GM04504 (cell line): ENCODE measurements at regions not wholly inside any gene's neighbourhood (a gene's known extent, or its start where the extent isn't known, plus 50 kb on each side); places are given as distances from the start of the nearest gene placed in this dataset.

Source experiments
- DNase-seq: peaks from one replicate; pipeline ENCODE4 v3.0.0-alpha.2; 2012; ENCODE audit warnings: low read depth

GRCh38 chr3:11919390-11919789 lies 72.7 kb upstream of the TAMM41 start:
- no peak for DNase-seq

- DNase-seq = no peak
Observed at GRCh38 chr3:11924518-11924917, 77.8 kb upstream of the TAMM41 start.

- DNase-seq = no peak
Observed at GRCh38 chr3:11928381-11928780, 75.8 kb upstream of the SYN2 start.

GRCh38 chr3:11929531-11929930 lies 74.7 kb upstream of the SYN2 start:
- no peak for DNase-seq

- DNase-seq = no peak
Observed at GRCh38 chr3:11930084-11930483, 74.1 kb upstream of the SYN2 start.

- DNase-seq = no peak
Observed at GRCh38 chr3:11932636-11933035, 71.6 kb upstream of the SYN2 start.

- no peak for DNase-seq
Observed at GRCh38 chr3:11933529-11933928, 70.7 kb upstream of the SYN2 start.

GRCh38 chr3:11944052-11944673 lies 60.0 kb upstream of the SYN2 start:
- peak; percentile 1 for DNase-seq

- no peak for DNase-seq
Observed at GRCh38 chr3:11948331-11948730, 55.9 kb upstream of the SYN2 start.

GRCh38 chr3:11948866-11949265 lies 55.3 kb upstream of the SYN2 start:
- DNase-seq = no peak

GRCh38 chr3:11949351-11949750 lies 54.8 kb upstream of the SYN2 start:
- no peak for DNase-seq

- no peak for DNase-seq
Observed at GRCh38 chr3:11950576-11950975, 53.6 kb upstream of the SYN2 start.

GRCh38 chr3:11953350-11953749 lies 50.8 kb upstream of the SYN2 start:
- DNase-seq = no peak

GRCh38 chr3:11953778-11954177 lies 50.4 kb upstream of the SYN2 start:
- no peak for DNase-seq

- no peak for DNase-seq
Observed at GRCh38 chr3:11954312-11954934, 49.8 kb upstream of the SYN2 start.
